ENCODE measurements at regions not wholly inside any gene's neighbourhood (a gene's known extent, or its start where the extent isn't known, plus 50 kb on each side); places are given as distances from the start of the nearest gene placed in this dataset.

- Mint-ChIP-seq H3K27ac (no peak overlapping the region), H3K36me3 (ENCODE audit: low read depth) (no peaks in the 10 kb centered on the region), H3K4me1 (no peaks in the 10 kb centered on the region), H3K9me3 (no peaks in the 10 kb centered on the region), H3K4me3 (no peak overlapping the region), H3K27me3 (peaks cover 3% of the 10 kb centered on the region)
- no peak for DNase-seq
- intact Hi-C loops (cut with micrococcal nuclease), result no loop called here
Measured at GRCh38 chr3:135898774-135899173, 66.8 kb upstream of the PPP2R3A start.

DNA sequence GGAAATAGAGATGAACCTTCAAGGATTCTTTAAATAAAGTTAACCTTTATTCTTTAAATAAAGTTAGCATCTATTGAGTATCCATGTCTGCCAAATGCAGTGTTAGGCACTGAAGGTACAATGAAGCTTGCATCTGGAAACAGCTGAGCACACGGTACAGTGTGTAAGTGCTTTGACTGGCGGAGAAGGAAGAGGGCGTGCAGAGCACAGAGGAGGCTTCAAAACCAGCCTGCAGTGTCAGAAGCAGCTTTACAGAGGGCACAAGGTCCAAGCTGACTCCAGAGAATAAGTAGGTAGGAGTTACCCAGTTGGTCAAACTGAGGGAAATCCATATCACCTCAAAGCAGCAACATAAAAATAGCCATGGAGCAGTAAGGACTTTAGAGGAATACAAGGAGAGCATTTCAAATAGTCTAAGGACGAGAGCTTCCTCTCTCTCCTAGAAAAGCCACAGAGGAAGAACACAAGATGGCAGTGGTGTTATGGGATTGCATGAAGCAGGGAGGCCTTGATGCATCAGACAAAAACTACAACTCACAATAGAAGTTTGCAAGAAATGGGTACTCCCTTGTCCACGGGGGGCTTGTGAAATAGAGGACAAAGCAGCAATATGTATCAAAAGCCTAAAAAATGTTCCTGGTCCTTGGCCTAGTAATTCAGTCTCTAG is 60.3 kb upstream of the PPP2R3A start:
- intact Hi-C loops (cut with micrococcal nuclease), result no loop called here
- H3K27me3 Mint-ChIP-seq, result peaks cover 2% of the 10 kb centered on the region
- no peaks in the 10 kb centered on the region for H3K9me3 Mint-ChIP-seq
- no peak overlapping the region for H3K27ac Mint-ChIP-seq
- DNase-seq, result no peak
- H3K36me3 Mint-ChIP-seq (ENCODE audit: low read depth), result no peaks in the 10 kb centered on the region
- H3K4me1 Mint-ChIP-seq, result no peaks in the 10 kb centered on the region
- H3K4me3 Mint-ChIP-seq, result no peak overlapping the region

GRCh38 chr3:135907422-135908165 is 57.9 kb upstream of the PPP2R3A start:
- no peak for DNase-seq
- no peaks in the 10 kb centered on the region for H3K4me1 Mint-ChIP-seq
- no peaks in the 10 kb centered on the region for H3K27me3 Mint-ChIP-seq
- H3K36me3 Mint-ChIP-seq (ENCODE audit: low read depth), result no peaks in the 10 kb centered on the region
- no peak overlapping the region for H3K27ac Mint-ChIP-seq
- no peak overlapping the region for H3K4me3 Mint-ChIP-seq
- intact Hi-C loops (cut with micrococcal nuclease), result no loop called here
- no peaks in the 10 kb centered on the region for H3K9me3 Mint-ChIP-seq

- H3K27ac Mint-ChIP-seq, result no peak overlapping the region
- H3K27me3 Mint-ChIP-seq, result no peaks in the 10 kb centered on the region
- H3K36me3 Mint-ChIP-seq (ENCODE audit: low read depth), result no peaks in the 10 kb centered on the region
Measured at GRCh38 chr3:135908225-135908624, 57.3 kb upstream of the PPP2R3A start.

DNA sequence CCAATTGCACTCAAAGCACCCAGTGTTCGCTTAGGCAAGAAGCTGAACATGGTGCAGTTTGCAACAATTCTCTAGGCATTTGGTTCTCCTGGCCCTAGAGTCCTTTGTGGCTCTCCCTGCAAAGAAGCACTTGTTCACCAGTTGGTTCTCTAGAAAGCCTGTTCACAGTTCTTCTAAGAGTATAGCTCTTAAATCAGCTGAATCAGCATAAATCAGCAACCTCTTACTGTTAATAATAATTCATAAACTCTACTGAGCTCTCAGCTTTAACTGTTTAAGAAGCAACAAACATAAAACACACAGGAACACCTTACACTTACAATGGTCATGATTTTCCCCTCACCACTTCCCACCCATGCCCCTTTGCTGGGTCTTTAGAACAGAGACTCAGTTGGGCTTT is 56.8 kb upstream of the PPP2R3A start:
- Mint-ChIP-seq H3K36me3 (ENCODE audit: low read depth) (no peaks in the 10 kb centered on the region), H3K27ac (no peak overlapping the region), H3K9me3 (no peaks in the 10 kb centered on the region), H3K4me3 (no peak overlapping the region), H3K27me3 (no peaks in the 10 kb centered on the region), H3K4me1 (no peaks in the 10 kb centered on the region)
- intact Hi-C loops (cut with micrococcal nuclease), result no loop called here
- no peak for DNase-seq

More at GRCh38 chr3:135908225-135908624, 57.3 kb upstream of the PPP2R3A start:
- intact Hi-C loops (cut with micrococcal nuclease), result no loop called here
- Mint-ChIP-seq H3K4me3 (no peak overlapping the region), H3K4me1 (no peaks in the 10 kb centered on the region), H3K9me3 (no peaks in the 10 kb centered on the region)
- DNase-seq, result no peak

- Mint-ChIP-seq H3K27me3 (no peaks in the 10 kb centered on the region), H3K9me3 (no peaks in the 10 kb centered on the region), H3K36me3 (ENCODE audit: low read depth) (no peaks in the 10 kb centered on the region), H3K4me3 (no peak overlapping the region), H3K4me1 (no peaks in the 10 kb centered on the region), H3K27ac (no peak overlapping the region)
- intact Hi-C loops (cut with micrococcal nuclease), result no loop called here
- no peak for DNase-seq
Measured at GRCh38 chr3:135911110-135911509, 54.4 kb upstream of the PPP2R3A start.

- intact Hi-C loops (cut with micrococcal nuclease), result no loop called here
- DNase-seq, result no peak
- H3K27me3 Mint-ChIP-seq, result peaks cover 3% of the 10 kb centered on the region
- no peaks in the 10 kb centered on the region for H3K4me1 Mint-ChIP-seq
- no peaks in the 10 kb centered on the region for H3K9me3 Mint-ChIP-seq
- H3K4me3 Mint-ChIP-seq, result no peak overlapping the region
- no peak overlapping the region for H3K27ac Mint-ChIP-seq
- H3K36me3 Mint-ChIP-seq (ENCODE audit: low read depth), result no peaks in the 10 kb centered on the region
Measured at GRCh38 chr3:135915206-135915605, 50.3 kb upstream of the PPP2R3A start.
